ENCODE measurements at regions not wholly inside any gene's neighbourhood (a gene's known extent, or its start where the extent isn't known, plus 50 kb on each side); places are given as distances from the start of the nearest gene placed in this dataset.
A peak's percentile ranks its signal among the peaks of the same experiment; 100 is the strongest.

- H3K36me3 ChIP-seq = no peaks in the 10 kb centered on the region
- TF ChIP-seq CTCF (IDR thresholded peaks at IDR 0.05) = no peak
- H3K4me3 ChIP-seq = no peak overlapping the region
- no peak overlapping the region for H3K27ac ChIP-seq
- H3K27me3 ChIP-seq = no peaks in the 10 kb centered on the region
- intact Hi-C loops (cut with DNase I) = no loop called here
- ATAC-seq (no peak), DNase-seq (no peak)
- H3K9me3 ChIP-seq = peaks cover 0 to 4% of the 10 kb centered on the region in 2 donors
- H3K4me1 ChIP-seq = no peaks in the 10 kb centered on the region
Observed at GRCh38 chr4:79688691-79689090, 280.7 kb upstream of the GK2 start.

- intact Hi-C loops (cut with DNase I) = no loop called here
- H3K4me3 ChIP-seq = no peak overlapping the region
- ATAC-seq (no peak), DNase-seq (no peak)
- H3K36me3 ChIP-seq = no peaks in the 10 kb centered on the region
- no peaks in the 10 kb centered on the region for H3K4me1 ChIP-seq
- H3K27ac ChIP-seq = no peak overlapping the region
- TF ChIP-seq CTCF (IDR thresholded peaks at IDR 0.05) = no peak
- no peaks in the 10 kb centered on the region for H3K27me3 ChIP-seq
- no peaks in the 10 kb centered on the region for H3K9me3 ChIP-seq
Observed at GRCh38 chr4:79687006-79687405, 279.0 kb upstream of the GK2 start.

GRCh38 chr4:79685542-79685941 is 277.5 kb upstream of the GK2 start:
- H3K36me3 ChIP-seq = no peaks in the 10 kb centered on the region
- no peak overlapping the region for H3K27ac ChIP-seq
- DNase-seq (no peak), ATAC-seq (no peak)
- H3K4me1 ChIP-seq = no peaks in the 10 kb centered on the region
- H3K9me3 ChIP-seq = no peaks in the 10 kb centered on the region
- no peak for TF ChIP-seq CTCF (IDR thresholded peaks at IDR 0.05)
- intact Hi-C loops (cut with DNase I) = no loop called here
- no peak overlapping the region for H3K4me3 ChIP-seq
- no peaks in the 10 kb centered on the region for H3K27me3 ChIP-seq

GRCh38 chr4:79684516-79684915 is 276.5 kb upstream of the GK2 start:
- no peak for ATAC-seq
- Histone ChIP-seq H3K4me1 (no peaks in the 10 kb centered on the region), H3K27me3 (no peaks in the 10 kb centered on the region), H3K4me3 (no peak overlapping the region), H3K36me3 (no peaks in the 10 kb centered on the region), H3K27ac (no peak overlapping the region), H3K9me3 (no peaks in the 10 kb centered on the region)
- no peak for TF ChIP-seq CTCF (IDR thresholded peaks at IDR 0.05)
- intact Hi-C loops (cut with DNase I) = no loop called here
- no peak for DNase-seq

GRCh38 chr4:79682801-79683530 is 274.9 kb upstream of the GK2 start:
- no peaks in the 10 kb centered on the region for H3K27me3 ChIP-seq
- TF ChIP-seq CTCF (IDR thresholded peaks at IDR 0.05) = no peak
- no peak for ATAC-seq
- no peak overlapping the region for H3K27ac ChIP-seq
- no peak overlapping the region for H3K4me3 ChIP-seq
- peak in 1 of 4 donors; percentile 34 for DNase-seq
- H3K36me3 ChIP-seq = no peaks in the 10 kb centered on the region
- no peaks in the 10 kb centered on the region for H3K4me1 ChIP-seq
- no peaks in the 10 kb centered on the region for H3K9me3 ChIP-seq
- intact Hi-C loops (cut with DNase I) = no loop called here

All from left lung (tissue), 4 donors.